CD4-positive, alpha-beta T cell (primary cell): ENCODE measurements at regions not wholly inside any gene's neighbourhood (a gene's known extent, or its start where the extent isn't known, plus 50 kb on each side); places are given as distances from the start of the nearest gene placed in this dataset.

Experiments used
- ATAC-seq: fragments of 200-7000 bp; cut with Tn5 transposase; one replicate; pipeline ENCODE4 v1.10.0; 2022; ENCODE audit warnings: mild to moderate bottlenecking; ENCODE audit not compliant: poor library complexity
- CTCF ChIA-PET: fragments of 350-600 bp; sonication (Branson Sonifier 250); formaldehyde crosslinking; loops from one replicate; lab custom pipeline; 2021; ENCODE audit warnings: antibody characterized with exemption, inconsistent platforms; lab: Charles Lee
- POLR2A ChIA-PET: fragments of 350-600 bp; sonication (Branson Sonifier 250); formaldehyde crosslinking; loops from one replicate; lab custom pipeline; 2021; ENCODE audit warnings: antibody characterized with exemption, inconsistent platforms; lab: Charles Lee
- DNase-seq, 14 experiments: peaks; one replicate each; pipeline ENCODE4 v3.0.0-alpha.2; 2013 to 2020; ENCODE audit warnings: mixed read lengths in 2 of 14
- H3K27ac ChIP-seq, 2 donors: one replicate each; pipeline versions ENCODE4 v1.5.1 to v1.7.0; 2013; ENCODE audit warnings: low read length in 2 of 2, low read depth in 1 of 2, mild to moderate bottlenecking in 1 of 2
- H3K27me3 ChIP-seq, 2 experiments: 1 replicate in 1 of 2; 2 replicates in 1 of 2; pipeline versions ENCODE4 v1.6.1 to v1.7.0; 2013; ENCODE audit warnings: low read length in 2 of 2, control low read depth in 1 of 2, mild to moderate bottlenecking in 1 of 2, moderate library complexity in 1 of 2; ENCODE audit not compliant: insufficient read depth in 2 of 2, control insufficient read depth in 1 of 2
- H3K36me3 ChIP-seq: one replicate; pipeline ENCODE4 v1.6.1; 2013; ENCODE audit warnings: low read length, control low read depth; ENCODE audit not compliant: insufficient read depth
- H3K4me1 ChIP-seq: one replicate; pipeline ENCODE4 v1.6.1; 2013; ENCODE audit warnings: low read length, control low read depth; ENCODE audit not compliant: insufficient read depth
- H3K4me3 ChIP-seq: one replicate; pipeline ENCODE4 v1.5.1; 2013; ENCODE audit warnings: mild to moderate bottlenecking, low read length, moderate library complexity
- H3K9me3 ChIP-seq, 2 experiments: 1 replicate in 1 of 2; 2 replicates in 1 of 2; pipeline versions ENCODE4 v1.6.1 to v1.7.0; 2013; ENCODE audit warnings: low read length in 2 of 2, mild to moderate bottlenecking in 2 of 2, control low read depth in 1 of 2, moderate library complexity in 1 of 2; ENCODE audit not compliant: control insufficient read depth in 1 of 2, insufficient read depth in 1 of 2
- H3K27ac Mint-ChIP-seq: one replicate; pipeline ENCODE4 v1.8.0; 2020; ENCODE audit warnings: mixed read lengths
- H3K27me3 Mint-ChIP-seq: one replicate; pipeline ENCODE4 v1.8.0; 2021; ENCODE audit warnings: mixed read lengths
- H3K36me3 Mint-ChIP-seq: one replicate; pipeline ENCODE4 v1.8.0; 2021; ENCODE audit warnings: low read depth, mixed read lengths
- H3K4me1 Mint-ChIP-seq: one replicate; pipeline ENCODE4 v1.8.0; 2021; ENCODE audit warnings: low read depth, mixed read lengths
- H3K4me3 Mint-ChIP-seq: one replicate; pipeline ENCODE4 v1.8.0; 2020; ENCODE audit warnings: mild to moderate bottlenecking, mixed read lengths
- H3K9me3 Mint-ChIP-seq: one replicate; pipeline ENCODE4 v1.8.0; 2020; ENCODE audit warnings: mixed read lengths
- CTCF ChIP-seq: fragments of 200-600 bp; IDR thresholded peaks from one replicate; pipeline ENCODE4 v1.8.0; 2022; ENCODE audit warnings: antibody characterized with exemption, mild to moderate bottlenecking
- intact Hi-C, 2 experiments: fragments of 100-400 bp; cut with DNase I in 1 of 2; cut with micrococcal nuclease in 1 of 2; formaldehyde crosslinking; loops; one replicate each; pipeline versions ENCODE4 v1.15.1 to v1.9.0; 2023 to 2025; cut with DNase I, micrococcal nuclease

DNA sequence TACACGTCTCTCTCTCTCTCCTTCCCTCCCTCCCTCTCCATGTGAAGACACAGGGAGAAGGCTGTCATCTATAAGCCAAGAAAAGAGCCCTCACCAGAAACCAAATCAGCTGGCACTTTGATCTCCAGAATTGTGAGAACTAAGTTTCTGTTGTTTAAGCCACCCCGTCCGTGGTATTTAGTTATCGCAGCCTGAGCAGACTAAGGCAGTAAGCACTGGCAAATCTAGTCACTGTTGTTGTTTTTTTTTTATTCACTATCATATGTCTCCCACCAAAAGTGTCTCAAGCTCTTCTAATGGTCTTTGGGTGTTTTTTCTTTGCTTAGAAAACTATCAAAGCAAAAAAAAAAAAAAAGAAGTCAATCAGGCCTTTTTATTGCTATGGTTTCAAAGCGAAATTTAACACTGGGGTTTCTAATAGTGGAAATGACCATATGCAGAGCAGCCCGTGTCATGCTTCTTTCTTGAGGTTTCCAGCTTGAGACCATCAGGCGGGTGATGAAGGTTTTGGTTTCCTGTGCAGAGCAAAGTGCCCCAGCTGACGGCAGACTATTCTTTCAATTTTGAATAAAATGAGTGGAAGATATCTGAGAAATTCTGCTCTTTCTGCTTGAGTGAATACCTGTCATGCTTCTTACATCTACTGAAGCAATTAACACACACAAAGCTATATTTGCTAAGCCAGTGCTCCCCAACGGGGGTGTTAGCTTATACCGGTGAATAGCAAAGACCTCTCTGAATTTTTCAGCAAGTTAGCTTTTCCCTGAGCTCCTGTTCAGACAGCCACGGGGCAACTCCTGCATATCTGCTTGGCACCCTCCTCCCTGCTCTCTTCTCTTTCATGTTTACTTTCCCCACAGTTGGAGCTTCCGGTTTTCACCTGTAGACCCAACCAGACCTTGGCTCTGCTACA lies 394.1 kb upstream of the ATP5MC3 start:
- Mint-ChIP-seq H3K4me3 (no peak overlapping the region), H3K27ac (no peak overlapping the region), H3K36me3 (no peaks in the 10 kb centered on the region), H3K9me3 (no peaks in the 10 kb centered on the region), H3K27me3 (peaks cover 15% of the 10 kb centered on the region), H3K4me1 (no peaks in the 10 kb centered on the region)
- intact Hi-C loops, result no loop called here
- Histone ChIP-seq H3K4me3 (no peak overlapping the region), H3K36me3 (no peaks in the 10 kb centered on the region), H3K9me3 (peaks cover 0 to 3% of the 10 kb centered on the region in 2 experiments), H3K4me1 (no peaks in the 10 kb centered on the region), H3K27ac (no peak overlapping the region), H3K27me3 (peaks cover 0 to 5% of the 10 kb centered on the region in 2 experiments)
- ChIA-PET CTCF (interaction anchor here (0.7 kb wide), 1 partner anchor 62 kb away, joined by 3 read pairs; no protein-coding TSS in a partner anchor), POLR2A (no interaction called here)
- no peak for TF ChIP-seq CTCF
- DNase-seq (peak in 1 of 14 experiments; percentile 38), ATAC-seq (no peak)

GRCh38 chr2:175574069-175574468 lies 392.6 kb upstream of the ATP5MC3 start:
- ATAC-seq (no peak), DNase-seq (no peak)
- Histone ChIP-seq H3K27ac (no peak overlapping the region), H3K4me3 (no peak overlapping the region), H3K36me3 (no peaks in the 10 kb centered on the region), H3K27me3 (peaks cover 0 to 5% of the 10 kb centered on the region in 2 experiments), H3K4me1 (no peaks in the 10 kb centered on the region), H3K9me3 (no peaks in the 10 kb centered on the region)
- no peak overlapping the region for H3K27ac Mint-ChIP-seq
- H3K9me3 Mint-ChIP-seq, result no peaks in the 10 kb centered on the region
- no peak for TF ChIP-seq CTCF
- no peak overlapping the region for H3K4me3 Mint-ChIP-seq
- H3K27me3 Mint-ChIP-seq, result peaks cover 13% of the 10 kb centered on the region
- intact Hi-C loops, result no loop called here
- no peaks in the 10 kb centered on the region for H3K4me1 Mint-ChIP-seq
- ChIA-PET POLR2A (no interaction called here), CTCF (no interaction called here)
- no peaks in the 10 kb centered on the region for H3K36me3 Mint-ChIP-seq

- Histone ChIP-seq H3K36me3 (no peaks in the 10 kb centered on the region), H3K4me3 (no peak overlapping the region), H3K27me3 (peaks cover 0 to 9% of the 10 kb centered on the region in 2 experiments), H3K9me3 (no peaks in the 10 kb centered on the region), H3K27ac (no peak overlapping the region), H3K4me1 (no peaks in the 10 kb centered on the region)
- ChIA-PET CTCF (no interaction called here), POLR2A (no interaction called here)
- Mint-ChIP-seq H3K27me3 (peaks cover 15% of the 10 kb centered on the region), H3K27ac (no peak overlapping the region), H3K36me3 (no peaks in the 10 kb centered on the region), H3K4me3 (no peak overlapping the region), H3K9me3 (no peaks in the 10 kb centered on the region), H3K4me1 (no peaks in the 10 kb centered on the region)
- intact Hi-C loops, result no loop called here
- no peak for TF ChIP-seq CTCF
- DNase-seq (no peak), ATAC-seq (no peak)
Measured at GRCh38 chr2:175571078-175571653, 389.7 kb upstream of the ATP5MC3 start.
